MM.1S (cell line): ENCODE measurements at regions not wholly inside any gene's neighbourhood (a gene's known extent, or its start where the extent isn't known, plus 50 kb on each side); places are given as distances from the start of the nearest gene placed in this dataset.

Experiments used
- CTCF ChIP-seq: fragments of 300-600 bp; sonication (generic); IDR thresholded peaks from 2 replicates; pipeline ENCODE4 v1.5.1; 2016; ENCODE audit warnings: antibody characterized with exemption, low read length, mixed read lengths
- EZH2phosphoT487 ChIP-seq: fragments of 300-600 bp; sonication (generic); IDR thresholded peaks from 2 replicates; pipeline ENCODE4 v1.6.1; 2018; ENCODE audit warnings: antibody characterized with exemption, low read length

DNA sequence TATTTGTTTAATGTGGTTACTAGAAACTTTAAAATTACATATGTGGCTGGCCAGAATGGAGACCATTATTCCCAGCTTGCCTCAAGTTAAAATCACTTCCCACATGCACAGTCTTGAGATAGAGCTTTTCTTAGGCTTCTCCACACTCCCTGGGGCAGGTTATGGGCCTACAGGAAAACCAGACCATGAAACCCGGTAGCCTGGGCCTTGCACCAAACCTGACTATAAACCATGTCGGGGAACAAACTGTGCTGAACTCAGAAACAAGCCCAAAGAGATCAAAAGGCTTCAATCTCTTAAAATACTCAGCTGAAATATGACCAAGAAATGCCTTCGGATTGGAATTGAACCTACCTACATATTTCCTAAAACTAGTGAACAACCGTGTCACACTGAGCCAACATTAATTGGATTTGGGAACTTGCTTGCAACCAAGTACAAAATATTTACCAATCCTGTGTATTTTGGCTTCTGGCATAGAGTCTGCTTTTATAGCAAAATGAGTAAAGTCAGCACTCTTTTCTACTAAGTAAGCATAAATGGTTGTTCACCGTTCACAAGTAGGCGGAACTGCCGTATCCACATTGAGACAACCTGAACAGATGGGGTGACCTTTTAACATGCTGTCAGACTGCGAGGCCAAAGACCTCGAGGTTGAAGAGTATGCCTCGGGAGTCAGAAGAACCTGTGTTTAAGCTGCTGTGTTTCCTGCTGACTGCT, 199.5 kb downstream of the FAM76B start:
- TF ChIP-seq CTCF (no peak), EZH2phosphoT487 (no peak)
